ENCODE measurements at regions not wholly inside any gene's neighbourhood (a gene's known extent, or its start where the extent isn't known, plus 50 kb on each side); places are given as distances from the start of the nearest gene placed in this dataset.
"Not testable (repeated sequence)": the region's sequence is repeated elsewhere in the genome, so short reads cannot be mapped to it uniquely, and the experiment has no call there.

GRCh38 chr5:36423578-36424307 is 122.0 kb upstream of the RANBP3L start:
- Mint-ChIP-seq H3K9me3 (no peaks in the 10 kb centered on the region), H3K27ac (peak overlapping the region; percentile 74), H3K36me3 (no peaks in the 10 kb centered on the region), H3K4me1 (peaks cover 18% of the 10 kb centered on the region), H3K4me3 (no peak overlapping the region), H3K27me3 (ENCODE audit: insufficient read depth, low read depth) (no peaks in the 10 kb centered on the region)
- Histone ChIP-seq H3K27me3 (no peaks in the 10 kb centered on the region), H3K4me1 (no peaks in the 10 kb centered on the region), H3K4me2 (no peak overlapping the region), H3K9me3 (ENCODE audit: low read depth) (no peaks in the 10 kb centered on the region), H2AFZ (replicated peaks) (no peak overlapping the region), H3K4me3 (no peak overlapping the region), H3K36me3 (no peaks in the 10 kb centered on the region), H3F3A (ENCODE audit: low read depth) (no peaks in the 10 kb centered on the region), H3K9ac (no peak overlapping the region), H3K79me2 (ENCODE audit: low read depth) (no peaks in the 10 kb centered on the region), H3K27ac (no peak overlapping the region), H4K20me1 (ENCODE audit: low read depth) (no peaks in the 10 kb centered on the region)
- TF ChIP-seq CTCF (IDR thresholded peaks at IDR 0.05), result no peak
- TF ChIP-seq EZH2phosphoT487 (IDR thresholded peaks at IDR 0.05), result no peak
- TF ChIP-seq EZH2 (IDR thresholded peaks at IDR 0.05), result no peak
- DNase-seq (ENCODE audit: low spot score), result no peak

GRCh38 chr5:36426070-36426469 is 124.4 kb upstream of the RANBP3L start:
- H3K4me1 ChIP-seq; H3K27ac ChIP-seq; H3K4me2 ChIP-seq; H3K27me3 ChIP-seq; DNase-seq (ENCODE audit: low spot score); H3K36me3 Mint-ChIP-seq; H3K9me3 ChIP-seq (ENCODE audit: low read depth); H3F3A ChIP-seq (ENCODE audit: low read depth); H3K27me3 Mint-ChIP-seq (ENCODE audit: insufficient read depth, low read depth); H3K79me2 ChIP-seq (ENCODE audit: low read depth); H3K27ac Mint-ChIP-seq; H3K4me3 Mint-ChIP-seq; H4K20me1 ChIP-seq (ENCODE audit: low read depth); H3K9ac ChIP-seq; H3K4me3 ChIP-seq; H3K36me3 ChIP-seq; H2AFZ ChIP-seq (replicated peaks); H3K9me3 Mint-ChIP-seq: not testable (repeated sequence)
- H3K4me1 Mint-ChIP-seq, result peaks cover 18% of the 10 kb centered on the region

GRCh38 chr5:36435516-36435915 is 133.8 kb upstream of the RANBP3L start:
- TF ChIP-seq EZH2phosphoT487 (IDR thresholded peaks at IDR 0.05) (no peak), CTCF (IDR thresholded peaks at IDR 0.05) (no peak), EZH2 (IDR thresholded peaks at IDR 0.05) (no peak)
- H3K36me3 Mint-ChIP-seq, result no peaks in the 10 kb centered on the region
- no peaks in the 10 kb centered on the region for H3K4me1 ChIP-seq
- H3K4me3 Mint-ChIP-seq, result no peak overlapping the region
- H3K27me3 ChIP-seq, result no peaks in the 10 kb centered on the region
- H4K20me1 ChIP-seq (ENCODE audit: low read depth), result no peaks in the 10 kb centered on the region
- DNase-seq (ENCODE audit: low spot score), result no peak
- no peak overlapping the region for H3K4me3 ChIP-seq
- no peak overlapping the region for H3K4me2 ChIP-seq
- H3K4me1 Mint-ChIP-seq, result peaks cover 2% of the 10 kb centered on the region
- H2AFZ ChIP-seq (replicated peaks), result no peak overlapping the region
- no peaks in the 10 kb centered on the region for H3K9me3 ChIP-seq (ENCODE audit: low read depth)
- H3K36me3 ChIP-seq, result no peaks in the 10 kb centered on the region
- no peak overlapping the region for H3K27ac Mint-ChIP-seq
- peaks cover 3% of the 10 kb centered on the region for H3K27me3 Mint-ChIP-seq (ENCODE audit: insufficient read depth, low read depth)
- no peaks in the 10 kb centered on the region for H3K9me3 Mint-ChIP-seq
- H3K9ac ChIP-seq, result no peak overlapping the region
- no peak overlapping the region for H3K27ac ChIP-seq
- H3K79me2 ChIP-seq (ENCODE audit: low read depth), result no peaks in the 10 kb centered on the region
- no peaks in the 10 kb centered on the region for H3F3A ChIP-seq (ENCODE audit: low read depth)

- DNase-seq (ENCODE audit: low spot score), result no peak
- Mint-ChIP-seq H3K27ac (no peak overlapping the region), H3K9me3 (no peaks in the 10 kb centered on the region), H3K36me3 (no peaks in the 10 kb centered on the region), H3K4me1 (peaks cover 8% of the 10 kb centered on the region), H3K27me3 (ENCODE audit: insufficient read depth, low read depth) (peaks cover 3% of the 10 kb centered on the region), H3K4me3 (no peak overlapping the region)
- H3F3A ChIP-seq (ENCODE audit: low read depth), result no peaks in the 10 kb centered on the region
- no peaks in the 10 kb centered on the region for H4K20me1 ChIP-seq (ENCODE audit: low read depth)
- no peaks in the 10 kb centered on the region for H3K27me3 ChIP-seq
- no peak overlapping the region for H3K27ac ChIP-seq
- H3K36me3 ChIP-seq, result no peaks in the 10 kb centered on the region
- H3K4me1 ChIP-seq, result no peaks in the 10 kb centered on the region
- H3K9ac ChIP-seq, result no peak overlapping the region
- H3K4me3 ChIP-seq, result no peak overlapping the region
- H3K9me3 ChIP-seq (ENCODE audit: low read depth), result no peaks in the 10 kb centered on the region
- peak overlapping the region; percentile 24 for H2AFZ ChIP-seq (replicated peaks)
- TF ChIP-seq CTCF (IDR thresholded peaks at IDR 0.05) (no peak), EZH2phosphoT487 (IDR thresholded peaks at IDR 0.05) (no peak), EZH2 (IDR thresholded peaks at IDR 0.05) (no peak)
- no peak overlapping the region for H3K4me2 ChIP-seq
- H3K79me2 ChIP-seq (ENCODE audit: low read depth), result no peaks in the 10 kb centered on the region
Measured at GRCh38 chr5:36436306-36436705, 134.6 kb upstream of the RANBP3L start.

All from neural progenitor cell (in vitro differentiated cells).